ENCODE measurements at regions not wholly inside any gene's neighbourhood (a gene's known extent, or its start where the extent isn't known, plus 50 kb on each side); places are given as distances from the start of the nearest gene placed in this dataset.

- TF ChIP-seq, protein P1, sequence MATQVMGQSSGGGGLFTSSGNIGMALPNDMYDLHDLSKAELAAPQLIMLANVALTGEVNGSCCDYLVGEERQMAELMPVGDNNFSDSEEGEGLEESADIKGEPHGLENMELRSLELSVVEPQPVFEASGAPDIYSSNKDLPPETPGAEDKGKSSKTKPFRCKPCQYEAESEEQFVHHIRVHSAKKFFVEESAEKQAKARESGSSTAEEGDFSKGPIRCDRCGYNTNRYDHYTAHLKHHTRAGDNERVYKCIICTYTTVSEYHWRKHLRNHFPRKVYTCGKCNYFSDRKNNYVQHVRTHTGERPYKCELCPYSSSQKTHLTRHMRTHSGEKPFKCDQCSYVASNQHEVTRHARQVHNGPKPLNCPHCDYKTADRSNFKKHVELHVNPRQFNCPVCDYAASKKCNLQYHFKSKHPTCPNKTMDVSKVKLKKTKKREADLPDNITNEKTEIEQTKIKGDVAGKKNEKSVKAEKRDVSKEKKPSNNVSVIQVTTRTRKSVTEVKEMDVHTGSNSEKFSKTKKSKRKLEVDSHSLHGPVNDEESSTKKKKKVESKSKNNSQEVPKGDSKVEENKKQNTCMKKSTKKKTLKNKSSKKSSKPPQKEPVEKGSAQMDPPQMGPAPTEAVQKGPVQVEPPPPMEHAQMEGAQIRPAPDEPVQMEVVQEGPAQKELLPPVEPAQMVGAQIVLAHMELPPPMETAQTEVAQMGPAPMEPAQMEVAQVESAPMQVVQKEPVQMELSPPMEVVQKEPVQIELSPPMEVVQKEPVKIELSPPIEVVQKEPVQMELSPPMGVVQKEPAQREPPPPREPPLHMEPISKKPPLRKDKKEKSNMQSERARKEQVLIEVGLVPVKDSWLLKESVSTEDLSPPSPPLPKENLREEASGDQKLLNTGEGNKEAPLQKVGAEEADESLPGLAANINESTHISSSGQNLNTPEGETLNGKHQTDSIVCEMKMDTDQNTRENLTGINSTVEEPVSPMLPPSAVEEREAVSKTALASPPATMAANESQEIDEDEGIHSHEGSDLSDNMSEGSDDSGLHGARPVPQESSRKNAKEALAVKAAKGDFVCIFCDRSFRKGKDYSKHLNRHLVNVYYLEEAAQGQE (IDR thresholded peaks at IDR 0.05; ENCODE audit: low read depth) = no peak
- TF ChIP-seq EP300 (IDR thresholded peaks at IDR 0.05; ENCODE audit: borderline replicate concordance) (no peak), CREB1 (IDR thresholded peaks at IDR 0.05; ENCODE audit: low read depth) (no peak), TCF12 (IDR thresholded peaks at IDR 0.05; ENCODE audit: low read depth) (no peak), TAF1 (IDR thresholded peaks at IDR 0.05; ENCODE audit: low read depth) (no peak), RAD21 (IDR thresholded peaks at IDR 0.05; ENCODE audit: low read depth) (no peak), YY1 (IDR thresholded peaks at IDR 0.05; ENCODE audit: low read depth) (no peak), CEBPB (IDR thresholded peaks at IDR 0.05) (no peak)
- TF ChIP-seq, protein P2, sequence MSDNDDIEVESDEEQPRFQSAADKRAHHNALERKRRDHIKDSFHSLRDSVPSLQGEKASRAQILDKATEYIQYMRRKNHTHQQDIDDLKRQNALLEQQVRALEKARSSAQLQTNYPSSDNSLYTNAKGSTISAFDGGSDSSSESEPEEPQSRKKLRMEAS (IDR thresholded peaks at IDR 0.05) = no peak
Measured at GRCh38 chrX:150161193-150161592, 201.9 kb upstream of the MAMLD1 start.

Data from Ishikawa (cell line).